Erythroblast (primary cell): ENCODE measurements at regions not wholly inside any gene's neighbourhood (a gene's known extent, or its start where the extent isn't known, plus 50 kb on each side); places are given as distances from the start of the nearest gene placed in this dataset.

Source experiments
- GATA1 ChIP-seq: IDR thresholded peaks from 2 replicates; pipeline ENCODE4 v1.6.1; 2011; ENCODE audit warnings: low read depth, mild to moderate bottlenecking, control low read depth, low read length, moderate library complexity
- POLR2A ChIP-seq: IDR thresholded peaks from 2 replicates; pipeline ENCODE4 v1.6.1; 2011; ENCODE audit warnings: mild to moderate bottlenecking, low read length

DNA sequence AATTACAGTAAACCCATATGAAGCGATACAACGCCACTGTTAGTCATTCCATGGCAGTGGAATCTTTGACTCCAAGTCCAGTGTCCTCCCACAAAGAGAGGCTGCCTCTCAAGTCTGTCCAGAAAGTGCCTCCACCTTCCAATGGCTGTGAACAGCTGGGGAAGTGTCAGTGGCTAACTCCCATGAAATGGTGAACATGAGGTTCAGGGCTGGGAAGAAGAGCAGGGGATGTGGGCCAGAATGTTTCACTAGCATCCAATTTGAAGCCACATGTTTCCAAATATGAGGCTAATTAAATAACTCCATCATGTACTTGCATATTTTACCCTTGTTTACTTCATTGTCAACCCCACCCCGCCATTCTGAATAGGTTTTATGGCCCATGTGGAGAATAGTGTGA lies 53.1 kb upstream of the CHST15 start:
- TF ChIP-seq POLR2A: no peak
- no peak for TF ChIP-seq GATA1
